HepG2 (cell line): ENCODE measurements at regions not wholly inside any gene's neighbourhood (a gene's known extent, or its start where the extent isn't known, plus 50 kb on each side); places are given as distances from the start of the nearest gene placed in this dataset.

Experiments
- ATAC-seq: fragments of 200-7000 bp; cut with Tn5 transposase; 3 replicates; pipeline ENCODE4 v1.9.1; 2020; ENCODE audit warnings: mild to moderate bottlenecking, moderate library complexity
- BruUV-seq: library from RNA; stranded (reverse); fragments of 400-500 nt; replicated peaks from 2 replicates; lab custom pipeline; 2021; lab: Mats Ljungman, UMichigan
- CTCF ChIA-PET: fragments of 300-600 bp; formaldehyde crosslinking; extraction: SDS; loops from one replicate; lab custom pipeline; 2021; ENCODE audit warnings: low total read pairs, inconsistent platforms, low intra/inter-chr PET ratio; lab: Yijun Ruan, JAX
- POLR2A ChIA-PET: fragments of 350-600 bp; sonication (Branson Sonifier 250); formaldehyde crosslinking; loops from one replicate; lab custom pipeline; 2020; ENCODE audit warnings: antibody characterized with exemption, inconsistent platforms; lab: Yijun Ruan, JAX
- DNase-seq: peaks from one replicate; pipeline ENCODE4 v3.0.0-alpha.2; 2015; ENCODE audit warnings: low spot score
- FAIRE-seq: peaks from 3 replicates; lab custom pipeline; 2011; peaks lifted over from hg19 to GRCh38; lab: Jason Lieb, UNC
- H2AFZ ChIP-seq: one replicate; pipeline ENCODE4 v1.6.1; 2011; ENCODE audit warnings: low read length, inconsistent platforms
- H3K27ac ChIP-seq: fragments of 300-600 bp; 3 replicates; pipeline ENCODE4 v1.8.0; 2011; ENCODE audit warnings: mixed run types, mild to moderate bottlenecking, mixed read lengths, low read length, inconsistent platforms; ENCODE audit not compliant: insufficient read depth; ENCODE audit errors: extremely low read length
- H3K27me3 ChIP-seq, 2 experiments: fragments of 200-600 bp in 1 of 2; 2 replicates in 1 of 2; 3 replicates in 1 of 2; pipeline versions ENCODE4 v1.6.0 to v1.8.0; 2011; ENCODE audit warnings: low read length in 2 of 2, mild to moderate bottlenecking in 2 of 2, moderate library complexity in 2 of 2, inconsistent platforms in 1 of 2; ENCODE audit not compliant: insufficient read depth in 2 of 2, control insufficient read depth in 1 of 2
- H3K36me3 ChIP-seq, 2 experiments: fragments of 200-600 bp in 1 of 2; replicated peaks in 1 of 2; 2 replicates in 1 of 2; 3 replicates in 1 of 2; pipeline versions ENCODE4 v1.5.1 to v1.8.0; 2011; ENCODE audit warnings: low read length in 2 of 2, inconsistent platforms in 1 of 2; ENCODE audit not compliant: insufficient read depth in 2 of 2, control insufficient read depth in 1 of 2
- H3K4me1 ChIP-seq: 2 replicates; pipeline ENCODE4 v1.5.1; 2012; ENCODE audit warnings: low read length, inconsistent platforms; ENCODE audit not compliant: insufficient read depth
- H3K4me2 ChIP-seq: 2 replicates; pipeline ENCODE4 v1.6.0; 2011; ENCODE audit warnings: low read depth, low read length, inconsistent platforms
- H3K4me3 ChIP-seq, 3 experiments: fragments of 200-600 bp in 1 of 3; sonication (generic), shearing (Covaris generic) in 1 of 3; replicated peaks in 1 of 3; 2 replicates each; pipeline ENCODE4 v1.5.1; 2011 to 2016; ENCODE audit warnings: low read length in 3 of 3, inconsistent platforms in 2 of 3, low read depth in 2 of 3, mild to moderate bottlenecking in 2 of 3, control low read depth in 1 of 3, mixed read lengths in 1 of 3; ENCODE audit not compliant: insufficient read depth in 1 of 3
- H3K79me2 ChIP-seq: one replicate; pipeline ENCODE4 v1.6.1; 2011; ENCODE audit warnings: low read length, inconsistent platforms; ENCODE audit not compliant: insufficient read depth
- H3K9ac ChIP-seq: 2 replicates; pipeline ENCODE4 v1.6.0; 2011; ENCODE audit warnings: mild to moderate bottlenecking, low read depth, low read length, inconsistent platforms; ENCODE audit not compliant: insufficient read depth
- H3K9me3 ChIP-seq: 2 replicates; pipeline ENCODE4 v1.5.1; 2012; ENCODE audit warnings: mild to moderate bottlenecking, low read length
- H4K20me1 ChIP-seq: 2 replicates; pipeline ENCODE4 v1.6.0; 2011; ENCODE audit warnings: inconsistent platforms, mild to moderate bottlenecking, low read length, moderate library complexity; ENCODE audit not compliant: insufficient read depth
- GABPB1 ChIP-seq: IDR thresholded peaks from 2 replicates; pipeline ENCODE4 v1.6.1; 2016; ENCODE audit warnings: mild to moderate bottlenecking, missing genetic modification reagents, moderate library complexity, missing compliant biosample characterization
- HNRNPH1 ChIP-seq: fragments of 200-400 bp; formaldehyde crosslinking; optimal IDR thresholded peaks from 2 replicates; pipeline ENCODE3; 2017; ENCODE audit warnings: mild to moderate bottlenecking, low read depth, low read length
- NR1H2 ChIP-seq: sonication (generic); formaldehyde crosslinking; IDR thresholded peaks from 2 replicates; pipeline ENCODE4 v1.8.1; 2022; ENCODE audit warnings: low read depth, missing genetic modification reagents, borderline replicate concordance
- RFX1 ChIP-seq: fragments of 450-650 bp; IDR thresholded peaks from 2 replicates; pipeline ENCODE4 v1.6.1; 2017
- RNF219 ChIP-seq: sonication (generic); formaldehyde crosslinking; IDR thresholded peaks from 2 replicates; pipeline ENCODE4 v1.5.0; 2020; ENCODE audit warnings: mild to moderate bottlenecking, missing genetic modification reagents
- ZFP90 ChIP-seq: sonication (generic); formaldehyde crosslinking; IDR thresholded peaks from 2 replicates; pipeline ENCODE4 v1.8.0; 2022; ENCODE audit warnings: missing genetic modification reagents, mild to moderate bottlenecking, inconsistent platforms, borderline replicate concordance
- ZNF101 ChIP-seq: sonication (generic); formaldehyde crosslinking; IDR thresholded peaks from 2 replicates; pipeline ENCODE4 v1.4.0; 2020; ENCODE audit warnings: mild to moderate bottlenecking, low read depth, missing genetic modification reagents, borderline replicate concordance
- ZNF441 ChIP-seq: sonication (generic); formaldehyde crosslinking; IDR thresholded peaks from 2 replicates; pipeline ENCODE4 v1.7.0; 2021; ENCODE audit warnings: missing genetic modification reagents, borderline replicate concordance
- WGBS: methylation state at CpG from one replicate; pipeline ENCODE4 v1.1.6; 2017; ENCODE audit warnings: low lambda C conversion rate; 5-methylcytosine and 5-hydroxymethylcytosine counted together
- in situ Hi-C: cut with HindIII; loops from 2 replicates; pipeline ENCODE4 v1.10.0; 2017; ENCODE audit warnings: low pct_unique_long_range_greater_than_20kb; ENCODE audit not compliant: extremely low pct_ligation_motif_present
- intact Hi-C: fragments of 100-400 bp; cut with micrococcal nuclease; formaldehyde crosslinking; loops from one replicate; pipeline ENCODE4 v1.10.0; 2022; ENCODE audit not compliant: unreplicated experiment
- TF ChIP-seq, protein P1 (sequence below): sonication (generic); formaldehyde crosslinking; IDR thresholded peaks from 2 replicates; pipeline ENCODE4 v1.9.0; 2021; ENCODE audit warnings: missing genetic modification reagents, mild to moderate bottlenecking, borderline replicate concordance
- TF ChIP-seq, protein P2 (sequence below): sonication (generic); formaldehyde crosslinking; IDR thresholded peaks from 2 replicates; pipeline ENCODE4 v1.4.0; 2020; ENCODE audit warnings: missing genetic modification reagents, borderline replicate concordance

GRCh38 chr1:164443836-164444235 lies 115.1 kb upstream of the PBX1 start:
- H3K4me3 ChIP-seq, result no peak overlapping the region
- DNase-seq (no peak), ATAC-seq (no peak), FAIRE-seq (no peak)
- WGBS, result 2% methylated on average over 1 of the region's 1 CpG
- in situ Hi-C loops, result no loop called here
- POLR2A ChIA-PET, result no interaction called here
- peaks cover 41% of the 10 kb centered on the region for H3K9me3 ChIP-seq
- no peak overlapping the region for H3K27ac ChIP-seq
- H3K27me3 ChIP-seq, result no peaks in the 10 kb centered on the region
- H3K9ac ChIP-seq, result no peak overlapping the region
- no peak for TF ChIP-seq HNRNPH1
- TF ChIP-seq, all 625 proteins: peak for 0
- H4K20me1 ChIP-seq, result no peaks in the 10 kb centered on the region
- H3K4me1 ChIP-seq, result no peaks in the 10 kb centered on the region
- H3K79me2 ChIP-seq, result no peaks in the 10 kb centered on the region
- no peaks in the 10 kb centered on the region for H3K36me3 ChIP-seq
- CTCF ChIA-PET, result no interaction called here
- intact Hi-C loops, result no loop called here
- no peak overlapping the region for H3K4me2 ChIP-seq
- no peak overlapping the region for H2AFZ ChIP-seq
- BruUV-seq, result no TSS peak

DNA sequence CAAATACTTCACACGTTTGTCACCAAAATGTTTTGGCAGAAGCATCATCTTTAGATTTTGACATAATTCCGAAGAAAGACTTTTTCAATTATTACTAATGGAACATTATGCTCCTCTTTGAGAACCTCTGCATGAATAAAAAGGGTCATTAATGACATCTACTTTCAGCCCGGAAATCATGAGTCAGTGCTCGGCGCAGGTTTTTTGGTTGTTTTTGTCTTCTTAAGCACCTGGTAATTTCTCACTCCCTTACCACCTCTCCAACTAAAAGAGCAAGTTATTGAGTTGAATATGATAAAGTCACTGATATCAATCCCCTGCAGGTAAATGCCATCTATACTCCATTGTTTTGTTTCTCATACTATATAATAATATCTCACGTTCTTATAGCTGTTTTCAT lies 113.0 kb upstream of the PBX1 start:
- DNase-seq, result no peak
- no peak for TF ChIP-seq RNF219 (CRISPR knock-in tag)
- no peak for TF ChIP-seq NR1H2 (CRISPR knock-in tag)
- TF ChIP-seq ZNF441 (CRISPR knock-in tag), result no peak
- TF ChIP-seq GABPB1, result no peak
- no peak for TF ChIP-seq ZFP90
- TF ChIP-seq, protein P1, sequence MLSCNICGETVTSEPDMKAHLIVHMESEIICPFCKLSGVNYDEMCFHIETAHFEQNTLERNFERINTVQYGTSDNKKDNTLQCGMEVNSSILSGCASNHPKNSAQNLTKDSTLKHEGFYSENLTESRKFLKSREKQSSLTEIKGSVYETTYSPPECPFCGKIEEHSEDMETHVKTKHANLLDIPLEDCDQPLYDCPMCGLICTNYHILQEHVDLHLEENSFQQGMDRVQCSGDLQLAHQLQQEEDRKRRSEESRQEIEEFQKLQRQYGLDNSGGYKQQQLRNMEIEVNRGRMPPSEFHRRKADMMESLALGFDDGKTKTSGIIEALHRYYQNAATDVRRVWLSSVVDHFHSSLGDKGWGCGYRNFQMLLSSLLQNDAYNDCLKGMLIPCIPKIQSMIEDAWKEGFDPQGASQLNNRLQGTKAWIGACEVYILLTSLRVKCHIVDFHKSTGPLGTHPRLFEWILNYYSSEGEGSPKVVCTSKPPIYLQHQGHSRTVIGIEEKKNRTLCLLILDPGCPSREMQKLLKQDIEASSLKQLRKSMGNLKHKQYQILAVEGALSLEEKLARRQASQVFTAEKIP, result no peak
- TF ChIP-seq ZNF101, result no peak
- TF ChIP-seq, protein P2, sequence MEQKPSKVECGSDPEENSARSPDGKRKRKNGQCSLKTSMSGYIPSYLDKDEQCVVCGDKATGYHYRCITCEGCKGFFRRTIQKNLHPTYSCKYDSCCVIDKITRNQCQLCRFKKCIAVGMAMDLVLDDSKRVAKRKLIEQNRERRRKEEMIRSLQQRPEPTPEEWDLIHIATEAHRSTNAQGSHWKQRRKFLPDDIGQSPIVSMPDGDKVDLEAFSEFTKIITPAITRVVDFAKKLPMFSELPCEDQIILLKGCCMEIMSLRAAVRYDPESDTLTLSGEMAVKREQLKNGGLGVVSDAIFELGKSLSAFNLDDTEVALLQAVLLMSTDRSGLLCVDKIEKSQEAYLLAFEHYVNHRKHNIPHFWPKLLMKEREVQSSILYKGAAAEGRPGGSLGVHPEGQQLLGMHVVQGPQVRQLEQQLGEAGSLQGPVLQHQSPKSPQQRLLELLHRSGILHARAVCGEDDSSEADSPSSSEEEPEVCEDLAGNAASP (CRISPR knock-in tag), result no peak
- no peak for TF ChIP-seq RFX1

More for the DNA sequence above, 113.0 kb upstream of the PBX1 start:
- Histone ChIP-seq H3K36me3 (no peaks in the 10 kb centered on the region), H2AFZ (no peak overlapping the region), H4K20me1 (no peaks in the 10 kb centered on the region), H3K27ac (no peak overlapping the region), H3K79me2 (no peaks in the 10 kb centered on the region), H3K4me2 (no peak overlapping the region), H3K27me3 (no peaks in the 10 kb centered on the region), H3K9me3 (peaks cover 56% of the 10 kb centered on the region), H3K4me3 (no peak overlapping the region), H3K4me1 (no peaks in the 10 kb centered on the region), H3K9ac (no peak overlapping the region)
- no TSS peak for BruUV-seq
- CTCF ChIA-PET, result no interaction called here
- POLR2A ChIA-PET, result no interaction called here
- in situ Hi-C loops (no loop called here), intact Hi-C loops (no loop called here)
- ATAC-seq (no peak), FAIRE-seq (no peak)
- WGBS, result 42% methylated on average over 6 of the region's 6 CpGs
